GM23338 (cell line): ENCODE measurements at regions not wholly inside any gene's neighbourhood (a gene's known extent, or its start where the extent isn't known, plus 50 kb on each side); places are given as distances from the start of the nearest gene placed in this dataset.

Source experiments
- ATAC-seq: fragments of 200-7000 bp; cut with Tn5 transposase; 3 replicates; pipeline ENCODE4 v1.9.1; 2020
- DNase-seq: peaks from one replicate; pipeline ENCODE4 v3.0.0-alpha.2; 2015; ENCODE audit warnings: low spot score
- H2AFZ ChIP-seq: fragments of 200-600 bp; sonication (generic); 2 replicates; pipeline ENCODE4 v1.8.0; 2016; ENCODE audit warnings: antibody characterized with exemption, mild to moderate bottlenecking, moderate library complexity
- H3F3A ChIP-seq: fragments of 200-600 bp; sonication (generic); replicated peaks from 2 replicates; pipeline ENCODE4 v1.8.0; 2017; ENCODE audit warnings: antibody characterized with exemption, mixed run types, low read depth
- H3K27ac ChIP-seq: fragments of 200-600 bp; sonication (generic); 2 replicates; pipeline ENCODE4 v1.6.1; 2016; ENCODE audit warnings: low read depth
- H3K27me3 ChIP-seq: fragments of 200-600 bp; sonication (generic); 2 replicates; pipeline ENCODE4 v1.8.0; 2016; ENCODE audit warnings: mild to moderate bottlenecking, mixed run types, moderate library complexity; ENCODE audit not compliant: insufficient read depth
- H3K36me3 ChIP-seq: fragments of 200-600 bp; sonication (generic); 2 replicates; pipeline ENCODE4 v1.8.0; 2016; ENCODE audit warnings: mild to moderate bottlenecking; ENCODE audit not compliant: insufficient read depth
- H3K4me1 ChIP-seq: fragments of 200-600 bp; sonication (generic); 2 replicates; pipeline ENCODE4 v1.8.0; 2016; ENCODE audit warnings: mild to moderate bottlenecking, moderate library complexity; ENCODE audit not compliant: insufficient read depth
- H3K4me2 ChIP-seq: fragments of 200-600 bp; sonication (generic); 2 replicates; pipeline ENCODE4 v1.7.1; 2017; ENCODE audit warnings: mixed run types
- H3K4me3 ChIP-seq: fragments of 200-600 bp; sonication (generic); 2 replicates; pipeline ENCODE4 v1.6.1; 2016; ENCODE audit warnings: mixed run types
- H3K79me2 ChIP-seq: fragments of 200-600 bp; sonication (generic); replicated peaks from 2 replicates; pipeline ENCODE4 v1.8.0; 2017; ENCODE audit warnings: mild to moderate bottlenecking; ENCODE audit not compliant: insufficient read depth
- H3K9me2 ChIP-seq: fragments of 200-600 bp; sonication (generic); 2 replicates; pipeline ENCODE4 v1.8.0; 2017; ENCODE audit not compliant: insufficient read depth
- H4K20me1 ChIP-seq: fragments of 200-600 bp; sonication (generic); replicated peaks from 2 replicates; pipeline ENCODE4 v1.8.0; 2017; ENCODE audit warnings: mild to moderate bottlenecking; ENCODE audit not compliant: insufficient read depth
- H3K27ac Mint-ChIP-seq: 2 replicates; pipeline ENCODE4 v1.8.0; 2020; ENCODE audit warnings: inconsistent platforms, mild to moderate bottlenecking, moderate library complexity, mixed read lengths
- H3K27me3 Mint-ChIP-seq: 3 replicates; pipeline ENCODE4 v1.8.0; 2022; ENCODE audit warnings: low read depth, mild to moderate bottlenecking, moderate library complexity, mixed read lengths, inconsistent platforms; ENCODE audit not compliant: insufficient read depth, poor library complexity
- H3K36me3 Mint-ChIP-seq: 3 replicates; pipeline ENCODE4 v1.8.0; 2021; ENCODE audit warnings: low read depth, mild to moderate bottlenecking, inconsistent platforms, moderate library complexity, mixed read lengths
- H3K4me1 Mint-ChIP-seq: 3 replicates; pipeline ENCODE4 v1.8.0; 2020; ENCODE audit warnings: mild to moderate bottlenecking, inconsistent platforms, mixed read lengths
- H3K4me3 Mint-ChIP-seq: 3 replicates; pipeline ENCODE4 v1.8.0; 2021; ENCODE audit warnings: moderate library complexity, mild to moderate bottlenecking, inconsistent platforms, mixed read lengths
- H3K9me3 Mint-ChIP-seq: 3 replicates; pipeline ENCODE4 v1.8.0; 2020; ENCODE audit warnings: moderate library complexity, mild to moderate bottlenecking, inconsistent platforms, mixed read lengths
- CREB1 ChIP-seq: fragments of 250-450 bp; sonication (Bioruptor Pico); IDR thresholded peaks from 2 replicates; pipeline ENCODE4 v1.5.0; 2020; ENCODE audit warnings: low read depth, mild to moderate bottlenecking, moderate library complexity
- EZH2 ChIP-seq: fragments of 200-600 bp; sonication (generic); IDR thresholded peaks from one replicate; pipeline ENCODE4 v1.8.0; 2017; ENCODE audit warnings: antibody characterized with exemption, mild to moderate bottlenecking, low read depth; ENCODE audit not compliant: unreplicated experiment
- EZH2phosphoT487 ChIP-seq: fragments of 200-600 bp; sonication (generic); IDR thresholded peaks from one replicate; pipeline ENCODE4 v1.8.1; 2018; ENCODE audit warnings: antibody characterized with exemption; ENCODE audit not compliant: unreplicated experiment
- JUNB ChIP-seq: IDR thresholded peaks from one replicate; pipeline ENCODE4 v1.6.1; 2016; ENCODE audit warnings: antibody characterized with exemption; ENCODE audit not compliant: unreplicated experiment
- NANOG ChIP-seq: IDR thresholded peaks from 2 replicates; pipeline ENCODE4 v1.6.1; 2016; ENCODE audit warnings: antibody characterized with exemption, borderline replicate concordance
- POLR2AphosphoS5 ChIP-seq: IDR thresholded peaks from 2 replicates; pipeline ENCODE4 v1.6.1; 2016; ENCODE audit warnings: antibody characterized with exemption, low read depth
- STAT1 ChIP-seq: IDR thresholded peaks from one replicate; pipeline ENCODE4 v1.6.1; 2016; ENCODE audit warnings: antibody characterized with exemption; ENCODE audit not compliant: unreplicated experiment
- ZNF114 ChIP-seq: fragments of 250-450 bp; sonication (Bioruptor Pico); IDR thresholded peaks from 2 replicates; pipeline ENCODE4 v1.5.0; 2020; ENCODE audit warnings: mild to moderate bottlenecking, moderate library complexity
- ZNF331 ChIP-seq: fragments of 250-450 bp; sonication (Bioruptor Pico); IDR thresholded peaks from 2 replicates; pipeline ENCODE4 v1.5.0; 2020; ENCODE audit warnings: low read depth, mild to moderate bottlenecking, moderate library complexity
- TF ChIP-seq, protein P1 (sequence below): fragments of 250-450 bp; sonication (Bioruptor Pico); IDR thresholded peaks from 2 replicates; pipeline ENCODE4 v1.5.0; 2020; ENCODE audit warnings: mild to moderate bottlenecking, moderate library complexity
- TF ChIP-seq, protein P2 (sequence below): IDR thresholded peaks from 2 replicates; pipeline ENCODE4 v1.6.1; 2016; ENCODE audit warnings: antibody characterized with exemption

DNA sequence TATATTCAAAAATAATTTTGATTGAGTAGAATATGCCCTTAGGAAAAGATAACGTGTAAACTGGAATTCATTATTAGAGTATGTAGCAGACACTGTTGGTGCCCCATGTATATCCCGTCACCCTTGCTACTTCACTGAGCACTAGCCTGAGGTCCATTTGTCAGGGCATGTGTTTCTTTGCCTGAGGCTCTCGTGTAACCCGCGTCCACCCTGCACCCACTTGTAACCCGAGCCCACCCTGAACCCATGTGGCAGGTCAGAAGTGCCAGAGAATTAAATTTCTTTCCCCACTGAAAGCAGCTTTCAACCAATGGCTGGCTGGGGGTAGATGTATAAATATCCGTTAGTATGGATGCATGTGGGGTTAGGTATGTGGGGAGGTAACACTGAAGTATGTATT is 474.2 kb upstream of the ZNF385D start (continued):
- TF ChIP-seq, protein P1, sequence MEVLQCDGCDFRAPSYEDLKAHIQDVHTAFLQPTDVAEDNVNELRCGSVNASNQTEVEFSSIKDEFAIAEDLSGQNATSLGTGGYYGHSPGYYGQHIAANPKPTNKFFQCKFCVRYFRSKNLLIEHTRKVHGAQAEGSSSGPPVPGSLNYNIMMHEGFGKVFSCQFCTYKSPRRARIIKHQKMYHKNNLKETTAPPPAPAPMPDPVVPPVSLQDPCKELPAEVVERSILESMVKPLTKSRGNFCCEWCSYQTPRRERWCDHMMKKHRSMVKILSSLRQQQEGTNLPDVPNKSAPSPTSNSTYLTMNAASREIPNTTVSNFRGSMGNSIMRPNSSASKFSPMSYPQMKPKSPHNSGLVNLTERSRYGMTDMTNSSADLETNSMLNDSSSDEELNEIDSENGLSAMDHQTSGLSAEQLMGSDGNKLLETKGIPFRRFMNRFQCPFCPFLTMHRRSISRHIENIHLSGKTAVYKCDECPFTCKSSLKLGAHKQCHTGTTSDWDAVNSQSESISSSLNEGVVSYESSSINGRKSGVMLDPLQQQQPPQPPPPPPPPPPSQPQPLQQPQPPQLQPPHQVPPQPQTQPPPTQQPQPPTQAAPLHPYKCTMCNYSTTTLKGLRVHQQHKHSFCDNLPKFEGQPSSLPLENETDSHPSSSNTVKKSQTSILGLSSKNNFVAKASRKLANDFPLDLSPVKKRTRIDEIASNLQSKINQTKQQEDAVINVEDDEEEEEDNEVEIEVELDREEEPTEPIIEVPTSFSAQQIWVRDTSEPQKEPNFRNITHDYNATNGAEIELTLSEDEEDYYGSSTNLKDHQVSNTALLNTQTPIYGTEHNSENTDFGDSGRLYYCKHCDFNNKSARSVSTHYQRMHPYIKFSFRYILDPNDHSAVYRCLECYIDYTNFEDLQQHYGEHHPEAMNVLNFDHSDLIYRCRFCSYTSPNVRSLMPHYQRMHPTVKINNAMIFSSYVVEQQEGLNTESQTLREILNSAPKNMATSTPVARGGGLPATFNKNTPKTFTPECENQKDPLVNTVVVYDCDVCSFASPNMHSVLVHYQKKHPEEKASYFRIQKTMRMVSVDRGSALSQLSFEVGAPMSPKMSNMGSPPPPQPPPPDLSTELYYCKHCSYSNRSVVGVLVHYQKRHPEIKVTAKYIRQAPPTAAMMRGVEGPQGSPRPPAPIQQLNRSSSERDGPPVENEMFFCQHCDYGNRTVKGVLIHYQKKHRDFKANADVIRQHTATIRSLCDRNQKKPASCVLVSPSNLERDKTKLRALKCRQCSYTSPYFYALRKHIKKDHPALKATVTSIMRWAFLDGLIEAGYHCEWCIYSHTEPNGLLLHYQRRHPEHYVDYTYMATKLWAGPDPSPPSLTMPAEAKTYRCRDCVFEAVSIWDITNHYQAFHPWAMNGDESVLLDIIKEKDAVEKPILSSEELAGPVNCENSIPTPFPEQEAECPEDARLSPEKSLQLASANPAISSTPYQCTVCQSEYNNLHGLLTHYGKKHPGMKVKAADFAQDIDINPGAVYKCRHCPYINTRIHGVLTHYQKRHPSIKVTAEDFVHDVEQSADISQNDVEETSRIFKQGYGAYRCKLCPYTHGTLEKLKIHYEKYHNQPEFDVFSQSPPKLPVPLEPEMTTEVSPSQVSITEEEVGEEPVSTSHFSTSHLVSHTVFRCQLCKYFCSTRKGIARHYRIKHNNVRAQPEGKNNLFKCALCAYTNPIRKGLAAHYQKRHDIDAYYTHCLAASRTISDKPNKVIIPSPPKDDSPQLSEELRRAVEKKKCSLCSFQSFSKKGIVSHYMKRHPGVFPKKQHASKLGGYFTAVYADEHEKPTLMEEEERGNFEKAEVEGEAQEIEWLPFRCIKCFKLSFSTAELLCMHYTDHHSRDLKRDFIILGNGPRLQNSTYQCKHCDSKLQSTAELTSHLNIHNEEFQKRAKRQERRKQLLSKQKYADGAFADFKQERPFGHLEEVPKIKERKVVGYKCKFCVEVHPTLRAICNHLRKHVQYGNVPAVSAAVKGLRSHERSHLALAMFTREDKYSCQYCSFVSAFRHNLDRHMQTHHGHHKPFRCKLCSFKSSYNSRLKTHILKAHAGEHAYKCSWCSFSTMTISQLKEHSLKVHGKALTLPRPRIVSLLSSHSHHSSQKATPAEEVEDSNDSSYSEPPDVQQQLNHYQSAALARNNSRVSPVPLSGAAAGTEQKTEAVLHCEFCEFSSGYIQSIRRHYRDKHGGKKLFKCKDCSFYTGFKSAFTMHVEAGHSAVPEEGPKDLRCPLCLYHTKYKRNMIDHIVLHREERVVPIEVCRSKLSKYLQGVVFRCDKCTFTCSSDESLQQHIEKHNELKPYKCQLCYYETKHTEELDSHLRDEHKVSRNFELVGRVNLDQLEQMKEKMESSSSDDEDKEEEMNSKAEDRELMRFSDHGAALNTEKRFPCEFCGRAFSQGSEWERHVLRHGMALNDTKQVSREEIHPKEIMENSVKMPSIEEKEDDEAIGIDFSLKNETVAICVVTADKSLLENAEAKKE (CRISPR knock-in tag), result no peak
- no peak for TF ChIP-seq CREB1

DNA sequence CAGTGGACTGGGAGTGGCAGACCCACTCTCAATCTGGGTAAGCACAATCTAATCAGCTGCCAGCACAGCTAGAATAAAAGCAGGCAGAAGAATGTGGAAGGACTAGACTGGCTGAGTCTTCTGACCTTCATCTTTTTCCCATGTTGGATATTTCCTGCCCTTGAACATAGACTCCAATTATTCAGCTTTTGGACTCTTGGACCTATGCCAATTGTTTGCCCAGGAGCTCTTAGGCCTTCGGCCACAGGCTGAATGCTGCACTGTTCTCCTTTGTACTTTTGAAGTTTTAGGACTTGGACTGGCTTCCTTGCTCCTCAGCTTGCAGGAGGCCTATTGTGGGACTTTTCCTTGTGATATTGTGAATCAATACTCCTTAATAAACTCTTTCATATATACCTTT is 477.7 kb upstream of the ZNF385D start:
- no peak overlapping the region for H3K27ac Mint-ChIP-seq
- no peaks in the 10 kb centered on the region for H3K36me3 Mint-ChIP-seq
- H3K4me1 Mint-ChIP-seq, result peaks cover 9% of the 10 kb centered on the region
- H3K4me3 ChIP-seq, result no peak overlapping the region
- ATAC-seq (no peak), DNase-seq (no peak)
- H3K9me2 ChIP-seq, result 0 out of 2 replicates have a peak, but pooled peaks cover 3% of the 10 kb centered on the region
- no peaks in the 10 kb centered on the region for H3K79me2 ChIP-seq
- H4K20me1 ChIP-seq, result no peaks in the 10 kb centered on the region
- H3K9me3 Mint-ChIP-seq, result peaks cover 4% of the 10 kb centered on the region; the same call in 1 of the 3 replicates
- H3F3A ChIP-seq, result no peaks in the 10 kb centered on the region
- H3K27ac ChIP-seq, result no peak overlapping the region
- H2AFZ ChIP-seq, result no peak overlapping the region
- H3K4me2 ChIP-seq, result no peak overlapping the region
- H3K4me3 Mint-ChIP-seq, result no peak overlapping the region
- H3K27me3 ChIP-seq, result no peaks in the 10 kb centered on the region
- H3K36me3 ChIP-seq, result no peaks in the 10 kb centered on the region
- no peaks in the 10 kb centered on the region for H3K27me3 Mint-ChIP-seq
- H3K4me1 ChIP-seq, result peaks cover 4% of the 10 kb centered on the region; the same call in 1 of the 2 replicates
- TF ChIP-seq JUNB (no peak), POLR2AphosphoS5 (no peak), EZH2 (no peak), STAT1 (no peak), NANOG (no peak), EZH2phosphoT487 (no peak), ZNF331 (CRISPR knock-in tag) (no peak), CREB1 (no peak), ZNF114 (CRISPR knock-in tag) (no peak)
- TF ChIP-seq, protein P2, sequence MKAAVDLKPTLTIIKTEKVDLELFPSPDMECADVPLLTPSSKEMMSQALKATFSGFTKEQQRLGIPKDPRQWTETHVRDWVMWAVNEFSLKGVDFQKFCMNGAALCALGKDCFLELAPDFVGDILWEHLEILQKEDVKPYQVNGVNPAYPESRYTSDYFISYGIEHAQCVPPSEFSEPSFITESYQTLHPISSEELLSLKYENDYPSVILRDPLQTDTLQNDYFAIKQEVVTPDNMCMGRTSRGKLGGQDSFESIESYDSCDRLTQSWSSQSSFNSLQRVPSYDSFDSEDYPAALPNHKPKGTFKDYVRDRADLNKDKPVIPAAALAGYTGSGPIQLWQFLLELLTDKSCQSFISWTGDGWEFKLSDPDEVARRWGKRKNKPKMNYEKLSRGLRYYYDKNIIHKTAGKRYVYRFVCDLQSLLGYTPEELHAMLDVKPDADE, result no peak
